GM19023 (cell line): ENCODE measurements at regions not wholly inside any gene's neighbourhood (a gene's known extent, or its start where the extent isn't known, plus 50 kb on each side); places are given as distances from the start of the nearest gene placed in this dataset.

ENCODE experiments used
- ATAC-seq: cut with Tn5 transposase; IDR thresholded peaks from one replicate; pipeline ENCODE4 v1.9.1; 2021; ENCODE audit warnings: mild to moderate bottlenecking, moderate library complexity; ENCODE audit not compliant: unreplicated experiment

DNA sequence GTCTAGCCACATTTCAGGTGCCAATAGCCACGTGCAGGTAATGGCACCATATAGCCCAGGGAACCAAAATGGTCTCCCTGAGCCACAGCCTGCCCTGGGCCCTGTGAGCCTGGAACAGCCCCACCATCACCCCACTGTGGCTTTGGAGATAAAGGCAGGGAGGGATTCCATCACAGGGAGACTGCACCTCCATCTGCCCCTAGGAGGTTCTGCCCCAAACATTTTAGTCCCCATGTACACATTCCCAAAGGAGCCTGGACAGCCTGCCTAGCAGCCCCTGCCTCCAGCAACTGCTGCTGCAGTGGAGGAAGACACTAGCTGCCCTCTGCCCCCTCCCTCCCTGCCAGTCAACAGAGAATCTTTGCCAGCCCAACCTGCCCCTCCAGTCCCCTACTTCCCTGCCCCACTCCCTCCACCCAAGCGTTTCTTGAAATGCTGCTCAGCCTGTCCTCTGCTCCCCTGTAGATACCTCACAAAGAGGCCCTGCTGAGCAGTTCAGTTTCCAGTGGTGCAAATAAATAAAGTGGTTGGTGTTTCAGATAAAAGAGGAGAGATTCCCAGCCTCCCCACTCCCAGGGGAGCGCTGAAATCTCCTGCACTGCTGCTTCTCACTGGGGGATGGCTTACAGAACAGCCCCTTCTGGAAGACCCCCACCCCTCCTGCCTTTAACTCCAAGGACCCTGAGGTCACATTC is 921.8 kb downstream of the UQCRFS1 start:
- ATAC-seq, result no peak

DNA sequence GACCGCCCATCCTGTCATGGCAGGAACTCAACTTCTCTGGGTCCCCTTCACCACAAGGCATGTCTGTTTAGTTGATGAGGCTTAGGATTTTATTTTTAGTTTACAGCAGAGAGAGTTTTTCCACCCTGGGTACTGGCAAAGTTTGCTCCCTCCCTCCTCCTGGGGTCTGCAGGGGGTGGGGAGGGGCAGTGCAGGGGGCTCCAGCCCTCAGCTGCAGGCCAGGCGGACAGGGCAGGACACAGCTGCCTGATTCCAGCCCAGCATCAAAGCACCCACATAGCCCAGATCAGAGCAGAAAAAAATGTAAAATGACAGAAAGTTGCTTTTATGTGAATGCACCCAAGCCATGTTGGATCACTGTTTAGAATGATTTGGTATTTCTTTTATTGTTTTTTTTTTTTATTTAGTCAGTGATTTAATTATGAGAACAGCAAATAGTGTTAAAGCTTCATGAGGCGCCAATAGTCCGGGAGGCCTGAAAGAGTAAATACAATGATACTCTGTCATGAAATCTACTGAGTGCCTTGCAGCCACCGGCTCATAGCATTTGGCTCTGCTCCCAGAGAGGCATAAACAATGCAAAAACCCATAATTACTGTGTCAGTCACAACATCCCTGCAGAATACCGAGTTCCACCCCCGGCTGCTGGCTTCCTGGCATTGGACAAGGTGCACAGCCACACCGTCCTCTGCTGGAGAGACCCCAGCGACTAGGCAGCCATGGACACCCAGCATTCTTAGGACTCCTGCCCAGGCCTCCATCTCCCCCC is 923.5 kb downstream of the UQCRFS1 start:
- ATAC-seq, result no peak

DNA sequence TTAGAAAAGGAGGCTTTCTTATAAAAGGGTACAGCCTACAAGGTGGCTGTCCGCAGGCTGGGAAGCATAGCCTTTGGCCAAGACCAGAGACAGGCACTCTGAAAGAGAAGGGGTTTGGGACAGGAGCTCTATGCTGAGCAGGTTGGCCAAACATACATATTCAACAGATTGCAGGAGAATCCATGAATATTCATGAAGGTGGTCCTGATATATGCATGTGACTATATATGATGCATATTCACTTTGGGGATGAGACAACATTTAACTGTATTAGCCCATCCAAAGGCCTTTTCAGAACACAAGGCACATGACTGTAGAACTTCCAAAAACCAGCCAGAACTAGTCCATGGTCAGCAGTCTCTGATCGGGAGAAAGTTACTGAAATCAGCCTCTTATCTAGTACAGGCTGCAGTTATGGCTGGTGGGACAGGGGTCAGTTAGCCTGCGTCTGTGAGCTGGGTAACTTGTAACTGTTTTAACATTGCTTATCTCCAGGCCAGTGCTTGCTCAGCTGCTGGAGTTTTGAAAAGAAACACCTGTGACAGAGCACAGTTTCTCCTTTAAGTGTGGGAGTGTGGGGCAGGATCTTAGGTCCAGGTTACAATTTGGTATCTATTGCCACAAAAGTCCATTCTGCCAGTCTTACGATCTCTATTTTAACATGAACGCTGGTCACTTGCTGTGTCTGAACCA is 924.2 kb downstream of the UQCRFS1 start:
- ATAC-seq, result no peak

DNA sequence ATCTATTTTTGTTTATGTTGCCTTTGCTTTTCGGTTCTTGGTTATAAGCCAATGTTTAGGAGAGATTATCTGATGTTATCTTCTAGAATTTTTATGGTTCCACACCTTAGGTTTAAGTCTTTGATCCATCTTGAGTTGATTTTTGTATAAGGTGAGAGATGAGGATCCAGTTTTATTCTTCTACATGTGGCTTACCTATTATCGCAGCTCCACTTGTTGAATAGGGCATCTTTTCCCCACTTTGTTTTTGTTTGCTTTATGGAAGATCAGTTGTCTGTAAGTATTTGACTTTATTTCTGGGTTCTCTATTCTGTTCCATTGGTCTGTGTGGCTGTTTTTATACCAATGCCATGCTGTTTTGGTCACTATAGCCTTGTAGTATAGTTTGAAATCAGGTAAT is 927.0 kb downstream of the UQCRFS1 start:
- no peak for ATAC-seq

DNA sequence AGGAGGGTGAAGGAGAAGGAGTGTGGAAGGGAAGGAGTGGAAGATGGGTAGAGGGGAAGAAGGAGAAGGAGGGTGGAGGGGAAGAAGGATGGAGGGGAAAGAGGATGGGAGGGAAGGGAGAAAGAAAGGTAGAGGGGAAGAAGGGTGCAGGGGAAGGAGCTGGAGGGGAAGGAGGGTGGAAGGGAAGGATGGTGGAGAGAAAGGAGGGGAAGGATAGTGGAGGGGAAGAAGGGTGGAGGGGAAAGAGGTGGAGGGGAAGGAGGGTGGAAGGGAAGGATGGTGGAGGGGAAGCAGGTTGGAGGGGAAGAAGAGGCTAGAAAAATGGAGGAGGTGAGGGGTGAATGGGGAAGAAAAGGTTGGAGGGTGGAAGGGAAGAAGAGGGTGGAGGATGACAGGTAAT is 927.9 kb downstream of the UQCRFS1 start:
- no peak for ATAC-seq

DNA sequence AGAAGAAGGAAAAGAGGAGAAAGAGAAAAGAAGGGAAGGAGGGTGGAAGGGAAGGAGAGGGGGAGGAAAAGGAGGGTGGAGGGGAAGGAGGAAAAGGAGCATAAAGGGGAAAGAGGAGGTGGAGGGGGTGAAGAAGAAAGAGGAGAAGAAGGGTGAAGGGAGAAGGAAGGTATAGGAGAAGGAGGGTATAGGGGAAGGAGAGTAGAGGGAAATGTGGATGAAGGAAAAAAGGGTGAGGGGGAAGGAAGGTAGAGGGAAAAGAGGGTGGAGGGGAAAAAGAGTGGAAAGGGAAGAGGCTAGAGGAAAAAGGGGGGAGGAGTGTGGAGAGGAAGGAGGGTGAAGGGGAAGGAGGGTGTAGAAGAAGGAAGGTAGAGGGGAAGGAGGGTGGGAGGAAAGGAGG is 928.6 kb downstream of the UQCRFS1 start:
- no peak for ATAC-seq

DNA sequence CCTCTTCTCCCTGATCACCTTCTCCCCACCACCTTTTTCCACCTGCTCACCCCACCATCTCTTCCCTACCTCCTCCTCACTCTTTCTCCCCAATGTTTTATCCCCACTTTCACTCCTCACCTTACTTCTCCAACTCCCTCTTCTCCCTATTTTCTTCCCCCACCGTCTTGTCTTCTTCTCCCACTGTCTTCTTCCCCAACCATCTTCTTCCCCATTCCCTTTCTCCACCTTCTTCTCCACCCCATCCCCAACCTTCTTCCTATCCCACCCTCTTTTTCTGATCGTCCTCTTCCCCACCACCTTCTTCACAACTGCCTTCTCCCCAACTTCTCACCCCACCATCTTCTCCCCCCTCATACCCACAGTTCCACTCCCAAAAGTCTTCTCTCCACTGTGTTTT is 929.4 kb downstream of the UQCRFS1 start:
- no peak for ATAC-seq

DNA sequence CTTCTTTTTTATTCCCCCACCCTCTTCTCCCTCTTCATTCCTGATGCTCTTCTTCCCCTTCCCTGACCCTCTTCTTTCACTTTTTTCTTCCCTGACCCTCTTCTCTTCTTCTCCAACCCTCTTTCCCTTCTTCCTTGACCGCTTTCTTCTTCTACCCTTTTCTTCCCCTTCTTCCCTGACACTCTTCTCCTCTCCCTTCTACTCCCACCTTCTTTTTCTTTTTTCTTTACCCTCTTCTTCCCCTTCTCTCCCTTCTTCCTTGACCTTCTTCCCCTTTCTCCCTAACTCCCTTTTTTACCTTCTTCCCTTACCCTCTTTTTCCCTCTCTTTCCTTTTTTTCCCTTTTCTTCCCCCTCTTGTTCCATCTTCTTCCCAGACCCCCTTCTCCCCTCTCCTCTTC is 931.3 kb downstream of the UQCRFS1 start:
- ATAC-seq, result no peak

DNA sequence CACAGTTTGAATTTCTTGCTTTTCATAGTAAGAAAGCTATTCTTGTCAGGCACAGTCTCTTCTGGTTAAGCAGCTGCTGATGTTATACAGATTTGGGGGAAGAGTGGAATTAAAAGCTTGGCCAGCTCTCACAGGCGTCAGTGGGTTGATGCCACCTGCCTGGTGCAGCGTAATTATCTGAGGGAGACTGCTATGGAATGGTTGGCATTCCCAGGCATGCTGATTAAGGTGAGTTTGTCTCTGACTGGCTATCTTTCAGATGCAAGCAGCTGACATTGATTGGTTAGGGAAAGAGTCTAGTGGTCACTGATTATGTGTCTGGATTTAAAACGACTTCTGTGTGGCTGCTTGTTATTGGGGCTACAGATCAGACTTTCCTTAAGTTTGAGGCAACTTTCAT is 948.4 kb downstream of the UQCRFS1 start:
- ATAC-seq, result no peak

DNA sequence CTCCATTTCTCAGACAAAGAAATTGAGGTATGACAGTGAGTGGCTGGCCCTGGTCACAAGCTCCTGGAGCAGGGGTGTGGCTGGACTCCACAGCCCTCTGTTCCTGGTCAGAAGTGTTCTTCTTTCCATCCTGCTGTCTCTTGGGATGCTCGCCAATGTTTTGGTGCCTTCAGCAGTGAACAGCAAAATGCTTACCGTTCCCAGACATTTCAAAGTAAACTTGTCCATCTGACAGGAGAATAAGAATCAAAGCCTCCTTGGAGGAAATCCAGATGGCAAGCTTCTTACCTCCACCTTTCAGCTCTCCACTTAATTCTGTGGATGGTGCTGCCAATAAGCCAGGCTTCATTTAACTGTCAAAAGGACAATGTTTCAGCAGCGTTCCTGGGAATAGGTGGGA is 954.1 kb downstream of the UQCRFS1 start:
- no peak for ATAC-seq

DNA sequence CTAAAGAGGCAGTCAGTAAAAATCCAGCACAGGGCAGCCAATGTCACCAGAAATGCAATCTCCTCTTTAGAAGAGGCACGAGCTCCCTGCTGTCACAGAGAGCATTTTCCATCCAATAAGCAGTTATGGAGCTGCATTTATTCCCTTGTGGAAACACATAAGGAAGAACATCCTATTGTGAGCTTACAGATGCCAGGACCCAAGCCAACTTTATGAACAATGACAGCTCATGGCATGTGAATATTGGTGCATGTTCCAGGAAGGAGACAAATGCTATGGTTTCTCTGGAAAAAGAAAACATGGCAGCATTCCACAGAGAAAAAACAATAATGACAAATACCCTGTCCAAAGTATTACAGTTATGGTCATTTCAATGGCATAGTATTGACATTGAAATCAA is 955.6 kb downstream of the UQCRFS1 start:
- no peak for ATAC-seq

DNA sequence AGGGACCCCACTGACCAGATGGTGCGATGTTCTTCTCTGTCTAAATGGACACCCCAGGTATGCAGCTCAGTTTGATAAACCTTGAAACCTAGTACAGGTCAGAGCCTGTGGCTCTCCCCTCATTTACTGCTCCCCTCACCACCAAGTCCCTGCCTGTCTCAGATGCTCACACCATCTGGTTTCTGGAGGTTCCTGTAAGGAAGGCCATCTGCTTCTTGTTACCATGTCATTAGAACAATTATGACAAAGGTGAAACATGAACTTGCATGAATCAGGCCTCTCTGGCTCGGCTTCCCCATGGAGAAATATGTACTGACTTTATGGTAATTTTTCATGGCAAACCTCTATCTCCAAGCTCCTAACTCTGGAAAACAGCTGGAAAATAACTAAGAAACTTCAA is 965.7 kb downstream of the UQCRFS1 start:
- no peak for ATAC-seq

DNA sequence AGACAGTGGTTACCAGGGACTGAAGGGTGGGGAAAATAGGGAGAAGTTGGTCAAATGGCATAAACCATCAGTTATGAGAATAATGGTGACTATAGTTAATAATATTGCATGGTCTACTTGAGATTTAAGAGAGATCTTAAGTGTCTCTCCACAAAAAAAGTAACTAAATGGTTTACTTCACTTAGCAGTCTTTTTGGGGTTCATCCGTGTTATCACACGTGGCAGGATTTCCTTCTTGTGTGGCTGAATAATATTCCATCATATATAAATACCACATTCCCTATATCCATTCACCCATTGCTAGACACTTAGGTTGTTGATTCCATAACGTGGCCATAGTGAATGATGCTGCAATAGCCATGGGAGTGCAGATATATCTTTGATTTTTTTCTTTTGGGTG is 967.0 kb downstream of the UQCRFS1 start:
- no peak for ATAC-seq

DNA sequence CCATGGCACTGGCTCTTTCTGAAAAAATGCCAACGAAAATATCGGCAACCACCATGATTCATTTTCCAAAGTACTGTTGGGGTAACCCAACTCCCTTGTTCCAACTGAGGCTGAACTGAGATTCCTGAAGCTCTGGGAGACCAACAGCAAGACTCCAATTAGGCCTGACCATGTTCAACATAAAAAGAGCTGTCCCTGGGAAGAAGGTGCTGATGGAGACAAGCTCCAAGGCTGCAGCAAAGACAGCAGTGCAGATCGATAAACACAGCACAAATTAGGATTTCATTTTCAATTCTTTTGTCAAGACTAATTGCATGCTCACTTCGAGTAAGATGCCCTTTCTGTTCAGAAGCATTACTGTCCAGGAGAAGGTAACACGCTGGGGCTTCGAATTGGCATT is 968.0 kb downstream of the UQCRFS1 start:
- ATAC-seq, result no peak

DNA sequence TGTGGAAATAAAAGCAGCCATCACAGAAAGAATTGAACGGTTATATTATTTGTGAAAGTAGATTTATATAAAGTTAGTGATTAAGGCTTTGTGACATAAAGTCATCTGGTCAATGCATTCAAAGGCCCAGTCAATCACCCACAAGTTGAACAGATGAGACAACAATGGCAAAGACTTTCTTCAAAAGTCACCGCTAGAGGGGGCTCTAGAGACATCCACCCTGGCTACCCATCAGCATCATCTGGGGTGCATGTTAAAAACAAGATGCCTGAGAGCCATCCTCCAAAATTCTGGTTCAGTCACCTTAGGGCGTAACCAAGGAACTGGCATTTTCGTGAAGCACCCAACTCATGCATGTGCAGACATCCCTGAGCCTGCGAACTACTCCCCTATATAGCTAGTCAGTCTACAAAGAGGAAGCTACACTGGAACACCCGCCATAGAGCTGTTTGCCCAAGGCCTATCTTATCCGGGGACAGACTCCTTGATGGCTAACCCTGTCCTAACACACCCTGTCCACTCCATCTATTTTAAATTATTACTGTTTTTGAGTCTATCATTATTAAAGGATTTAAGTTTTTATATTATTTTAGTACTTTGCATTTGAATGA is 970.5 kb downstream of the UQCRFS1 start:
- ATAC-seq, result no peak

DNA sequence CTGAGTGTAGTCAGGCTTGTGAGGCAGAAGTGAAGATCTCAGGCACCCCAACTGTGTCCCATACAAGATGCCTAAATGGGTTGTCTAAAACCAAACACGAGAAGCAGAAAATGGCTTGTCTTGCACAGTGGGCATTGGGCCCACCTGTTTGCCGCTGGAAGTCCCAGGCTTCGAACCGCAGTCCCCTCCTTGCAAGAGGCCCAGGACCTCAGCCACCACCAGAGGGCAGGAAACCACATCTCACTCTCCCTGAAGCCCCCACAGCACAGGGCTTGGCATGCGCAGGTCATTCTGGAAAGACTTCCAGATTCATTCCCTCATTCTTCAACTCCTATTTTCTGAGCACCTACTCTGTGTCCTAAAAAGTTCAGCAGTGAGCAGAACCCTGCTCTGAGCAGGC is 973.7 kb downstream of the UQCRFS1 start:
- no peak for ATAC-seq

DNA sequence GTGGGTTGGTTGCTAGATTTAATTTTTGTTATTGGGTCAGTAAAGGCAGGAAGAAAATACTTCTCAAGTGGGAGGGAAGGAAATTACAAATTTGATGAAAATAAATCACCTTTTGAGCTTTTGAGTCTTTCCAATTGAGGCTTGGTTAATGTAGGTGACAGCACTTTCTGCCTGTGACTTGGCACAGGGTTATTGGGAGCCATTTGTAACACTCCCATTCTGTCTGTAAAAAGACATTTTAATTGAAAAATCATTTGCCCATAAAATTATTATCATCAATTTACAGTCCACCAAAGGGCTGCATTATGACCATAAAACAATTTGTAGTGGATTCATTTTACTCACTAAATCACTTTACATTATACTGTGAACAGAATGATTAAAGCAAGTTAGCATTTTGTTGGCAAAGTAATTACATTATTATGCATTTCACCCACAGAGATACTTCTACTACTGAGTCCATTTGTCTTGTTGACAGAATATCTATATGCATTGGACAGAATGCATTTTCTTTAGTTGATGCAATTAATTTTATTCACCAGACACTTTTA is 974.6 kb downstream of the UQCRFS1 start:
- ATAC-seq, result no peak

DNA sequence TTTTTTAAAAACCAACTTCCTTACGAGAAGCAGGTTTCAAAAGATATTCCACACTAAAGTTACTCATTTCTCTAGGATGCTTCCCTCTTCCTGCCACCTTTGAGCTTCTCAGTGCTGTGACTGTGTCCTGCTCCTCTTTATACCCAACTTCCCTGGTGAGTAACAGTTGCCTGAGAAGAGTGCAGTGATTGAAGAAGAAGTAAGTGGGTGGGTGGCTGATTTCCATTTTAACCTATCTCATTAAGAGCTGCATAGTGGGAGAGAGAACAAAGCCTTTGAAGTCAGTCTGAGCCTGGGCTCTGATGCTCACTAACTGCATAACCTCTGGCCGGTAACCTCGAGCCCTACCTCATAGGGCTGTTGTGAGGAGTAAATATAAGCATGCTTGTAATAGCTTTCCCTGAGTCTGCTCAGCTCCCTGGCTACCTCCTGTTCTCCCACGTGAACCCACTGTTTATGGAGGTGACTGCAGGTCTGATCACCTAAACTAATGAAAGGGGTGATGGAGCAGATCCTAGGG is 977.3 kb downstream of the UQCRFS1 start:
- no peak for ATAC-seq

DNA sequence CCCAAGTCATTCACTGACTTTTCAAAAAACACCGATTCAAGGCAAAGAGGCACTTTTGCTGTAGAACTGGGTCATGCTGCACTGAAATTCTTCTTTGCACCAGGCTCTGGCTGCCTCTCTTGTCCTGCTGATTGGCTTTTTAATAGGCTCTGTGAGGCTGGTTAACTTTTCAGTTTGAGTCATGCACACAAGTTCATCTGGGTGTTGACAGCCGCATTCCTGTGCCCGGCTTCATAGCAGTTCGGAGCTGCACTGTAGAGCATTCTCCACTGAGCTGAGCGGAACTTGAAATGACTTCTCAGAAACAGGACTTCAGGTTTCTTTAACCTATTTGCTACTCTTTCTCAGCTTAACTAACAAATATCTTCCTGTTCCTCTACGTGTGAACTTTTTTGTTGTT is 978.3 kb downstream of the UQCRFS1 start:
- no peak for ATAC-seq

DNA sequence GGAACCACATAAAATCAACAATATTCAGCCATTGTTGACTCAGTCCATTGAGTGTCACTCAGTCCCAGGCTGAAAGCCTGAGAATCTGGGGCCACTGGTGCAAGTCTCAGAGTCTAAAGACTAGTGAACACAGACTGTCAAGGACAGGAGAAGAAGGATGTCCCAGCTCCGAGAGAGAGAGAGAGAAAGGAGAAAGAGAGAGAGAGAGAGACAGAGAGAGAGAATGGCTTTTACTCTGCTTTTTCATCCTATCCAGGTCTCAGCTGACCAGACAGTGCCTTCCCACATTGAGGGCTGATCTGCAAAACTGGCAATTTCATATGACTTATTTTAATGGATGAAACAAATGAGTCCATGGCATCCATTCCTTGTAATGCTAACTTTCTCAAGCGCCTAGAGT is 984.1 kb downstream of the UQCRFS1 start:
- ATAC-seq, result no peak

DNA sequence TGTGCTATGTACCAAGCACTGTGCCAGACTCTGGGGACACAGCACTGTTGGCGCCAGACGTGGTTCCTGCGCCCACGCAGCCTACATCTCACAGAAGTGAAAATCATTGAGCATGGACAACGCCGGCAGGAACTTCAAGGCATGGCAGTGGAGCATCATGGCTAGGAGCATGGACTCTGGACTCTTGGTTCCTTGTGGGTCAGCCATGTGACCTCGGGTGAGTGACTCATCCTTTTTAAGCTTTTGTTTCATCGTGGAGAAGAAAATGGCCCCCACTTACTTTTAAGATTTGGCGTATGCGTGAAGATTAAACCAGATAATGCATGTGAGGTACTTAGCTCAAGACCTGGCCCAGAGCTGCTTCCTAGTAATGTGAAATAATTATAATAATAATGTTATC is 988.5 kb downstream of the UQCRFS1 start:
- ATAC-seq, result no peak
